Adipose tissue (tissue), 3 donors: ENCODE measurements at regions not wholly inside any gene's neighbourhood (a gene's known extent, or its start where the extent isn't known, plus 50 kb on each side); places are given as distances from the start of the nearest gene placed in this dataset.

Experiments
- H3K27ac ChIP-seq: one replicate; pipeline ENCODE4 v1.5.1; 2013; ENCODE audit warnings: low read depth, low read length
- WGBS, 3 donors: extraction: QIAGEN DNeasy Blood & Tissue Kit; methylation state at CpG; one replicate each; pipeline ENCODE4 v1.1.7; 2013; 5-methylcytosine and 5-hydroxymethylcytosine counted together
- donor health status: healthy with polysubstance abuse.
- donor health status: Bipolar disorder and iron deficiency.
- donor health status: healthy.

GRCh38 chr1:4140241-4140640 is 240.2 kb upstream of the C1orf174 start:
- 72 to 80% (median 77%) methylated on average over 13 of the region's 13 CpGs for WGBS, 3 donors
- no peak overlapping the region for H3K27ac ChIP-seq

DNA sequence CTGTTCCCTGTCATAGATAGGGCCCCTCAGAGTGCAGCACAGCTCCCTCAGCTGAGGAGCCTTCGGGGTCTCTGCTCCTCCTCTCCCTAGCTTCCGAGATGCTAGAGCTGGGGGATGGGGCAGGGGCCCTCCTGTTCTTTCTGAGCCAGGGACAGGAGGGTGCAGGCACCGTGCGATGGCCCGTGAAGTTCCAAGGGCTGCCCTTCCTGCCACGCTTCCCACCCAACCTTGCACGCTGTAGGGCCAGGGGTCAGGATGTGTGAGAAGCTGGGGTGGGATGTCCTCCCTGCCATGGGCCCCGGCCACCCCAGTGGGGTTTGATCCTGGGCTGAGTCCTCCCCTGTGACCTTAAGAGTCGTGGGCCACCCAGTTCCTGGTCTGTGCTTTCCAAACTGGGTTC is 240.7 kb upstream of the C1orf174 start:
- WGBS, 3 donors = 72 to 88% (median 86%) methylated on average over 9 of the region's 9 CpGs
- no peak overlapping the region for H3K27ac ChIP-seq

DNA sequence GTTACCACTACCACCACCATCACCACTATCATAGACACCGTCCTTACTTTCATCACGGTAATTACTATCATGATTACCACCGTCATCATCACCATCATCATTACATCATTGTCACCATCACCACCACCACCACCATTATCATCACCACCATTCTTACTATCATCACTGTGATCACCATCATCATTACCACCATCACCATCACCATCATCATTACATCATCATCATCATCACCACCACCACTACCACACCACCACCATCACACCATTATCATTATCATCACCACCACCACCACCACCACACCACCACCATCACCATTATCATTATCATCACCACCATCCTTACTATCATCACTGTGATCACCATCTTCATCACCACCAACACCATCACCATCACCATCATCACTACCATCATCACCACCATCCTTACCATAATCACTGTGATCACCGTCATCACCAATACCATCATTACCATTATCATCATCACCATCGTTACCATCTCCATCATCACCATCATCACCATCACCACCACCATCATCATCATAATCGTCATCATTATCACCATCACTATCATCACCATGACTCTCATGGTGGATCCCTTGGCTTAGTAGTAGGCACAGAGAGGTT is 244.4 kb upstream of the C1orf174 start:
- H3K27ac ChIP-seq = no peak overlapping the region
- 87 to 95% (median 93%) methylated on average over 6 of the region's 6 CpGs for WGBS, 3 donors

- H3K27ac ChIP-seq = no peak overlapping the region
- 65 to 90% (median 71%) methylated on average over 7 of the region's 7 CpGs for WGBS, 3 donors
These were observed 246.0 kb upstream of the C1orf174 start for GRCh38 chr1:4146101-4146500.

DNA sequence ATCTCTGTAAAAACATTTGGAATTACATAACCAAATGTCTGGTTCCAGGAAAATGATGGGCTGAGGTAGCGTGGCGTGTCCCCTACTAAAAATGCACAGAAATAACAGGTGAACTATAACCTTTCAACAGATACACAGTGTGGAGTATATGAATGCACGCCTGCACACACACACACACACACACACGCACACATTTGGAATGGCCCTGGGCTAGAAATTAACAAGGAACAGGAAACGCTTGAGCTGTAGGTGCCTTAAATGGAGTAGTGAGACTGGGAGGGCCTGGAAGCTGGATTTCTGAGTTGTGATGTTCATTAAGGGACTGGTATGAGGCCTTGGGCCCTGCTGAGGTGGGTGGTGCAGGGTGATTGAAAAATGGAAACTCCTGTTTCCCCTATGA is 246.5 kb upstream of the C1orf174 start:
- WGBS, 3 donors = 61 to 79% (median 78%) methylated on average over 5 of the region's 5 CpGs
- no peak overlapping the region for H3K27ac ChIP-seq

GRCh38 chr1:4147509-4147908 is 247.4 kb upstream of the C1orf174 start:
- WGBS, 3 donors = 67 to 73% (median 68%) methylated on average over 12 of the region's 12 CpGs
- H3K27ac ChIP-seq = no peak overlapping the region

GRCh38 chr1:4149281-4149680 is 249.2 kb upstream of the C1orf174 start:
- H3K27ac ChIP-seq = no peak overlapping the region
- 75 to 87% (median 81%) methylated on average over 7 of the region's 7 CpGs for WGBS, 3 donors

GRCh38 chr1:4149831-4150230 is 249.8 kb upstream of the C1orf174 start:
- WGBS, 3 donors = 55 to 79% (median 76%) methylated on average over 10 of the region's 10 CpGs
- no peak overlapping the region for H3K27ac ChIP-seq

GRCh38 chr1:4150262-4150661 is 250.2 kb upstream of the C1orf174 start:
- WGBS, 3 donors = 23 to 67% (median 46%) methylated on average over 6 to 7 of the region's 7 CpGs

DNA sequence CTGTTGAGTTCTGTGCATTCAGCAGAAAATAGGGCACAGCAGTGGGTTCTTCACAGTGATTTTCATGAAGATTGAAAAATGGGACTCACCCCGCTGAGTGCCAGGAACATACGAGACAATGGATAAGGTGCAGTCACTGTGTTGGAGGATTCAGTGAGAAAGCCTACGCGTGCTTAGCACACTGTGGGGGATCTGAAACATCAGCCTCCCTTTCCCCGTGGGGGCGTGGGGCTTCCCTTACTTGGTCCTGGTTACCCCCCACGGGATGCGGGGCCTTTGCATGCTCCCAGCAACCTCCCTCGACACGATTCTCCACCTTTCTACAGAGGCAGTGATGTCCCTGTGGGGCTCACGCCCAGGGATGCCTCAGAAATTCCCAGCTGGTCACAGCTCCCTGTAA is 252.2 kb upstream of the C1orf174 start:
- 78 to 81% (median 80%) methylated on average over 11 of the region's 11 CpGs for WGBS, 3 donors
- H3K27ac ChIP-seq = no peak overlapping the region

More at GRCh38 chr1:4150262-4150661, 250.2 kb upstream of the C1orf174 start:
- H3K27ac ChIP-seq = no peak overlapping the region

- WGBS, 3 donors = 81 to 89% (median 88%) methylated on average over 5 of the region's 5 CpGs
- no peak overlapping the region for H3K27ac ChIP-seq
These were observed 253.5 kb upstream of the C1orf174 start for GRCh38 chr1:4153571-4153970.

DNA sequence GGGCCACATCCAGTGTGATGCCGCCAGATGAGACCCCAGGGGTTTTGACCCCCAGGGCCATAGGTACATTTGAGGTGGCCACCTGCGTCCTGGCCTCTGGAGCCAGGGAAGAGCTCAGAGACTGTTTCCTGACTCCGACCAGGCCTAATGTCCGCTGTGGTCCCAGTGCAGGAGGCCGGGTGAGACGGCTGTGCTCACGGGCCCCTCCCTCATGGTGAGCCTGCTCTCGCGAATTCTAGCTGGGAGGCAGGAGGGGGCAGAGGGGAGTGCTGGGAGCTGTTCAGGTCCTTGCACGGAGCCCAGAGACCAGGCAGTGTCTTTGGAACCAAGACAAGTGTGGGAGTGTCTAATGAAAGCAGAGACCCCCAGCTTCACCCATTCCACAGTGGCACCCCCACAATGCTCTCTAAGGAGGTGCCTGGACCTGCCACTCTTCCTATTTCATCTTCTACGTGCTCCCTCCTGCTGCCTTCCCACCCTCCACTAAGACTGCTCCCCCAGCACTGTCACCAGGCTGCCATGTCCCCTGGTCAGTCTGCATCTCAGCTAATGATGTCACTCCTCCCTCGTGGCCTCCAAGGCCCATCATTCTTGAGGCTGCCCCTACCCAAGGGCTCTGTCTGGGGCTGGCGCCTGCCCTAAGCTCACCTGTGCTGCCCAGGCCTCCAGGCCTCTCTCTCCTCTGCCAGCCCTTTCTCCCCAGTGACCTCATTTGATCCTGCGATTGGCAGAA is 256.3 kb upstream of the C1orf174 start:
- WGBS, 3 donors = 60 to 68% (median 63%) methylated on average over 13 to 14 of the region's 14 CpGs
- H3K27ac ChIP-seq = no peak overlapping the region

GRCh38 chr1:4160181-4160580 is 260.1 kb upstream of the C1orf174 start:
- H3K27ac ChIP-seq = no peak overlapping the region
- WGBS, 3 donors = 79 to 88% (median 79%) methylated on average over 7 of the region's 7 CpGs

DNA sequence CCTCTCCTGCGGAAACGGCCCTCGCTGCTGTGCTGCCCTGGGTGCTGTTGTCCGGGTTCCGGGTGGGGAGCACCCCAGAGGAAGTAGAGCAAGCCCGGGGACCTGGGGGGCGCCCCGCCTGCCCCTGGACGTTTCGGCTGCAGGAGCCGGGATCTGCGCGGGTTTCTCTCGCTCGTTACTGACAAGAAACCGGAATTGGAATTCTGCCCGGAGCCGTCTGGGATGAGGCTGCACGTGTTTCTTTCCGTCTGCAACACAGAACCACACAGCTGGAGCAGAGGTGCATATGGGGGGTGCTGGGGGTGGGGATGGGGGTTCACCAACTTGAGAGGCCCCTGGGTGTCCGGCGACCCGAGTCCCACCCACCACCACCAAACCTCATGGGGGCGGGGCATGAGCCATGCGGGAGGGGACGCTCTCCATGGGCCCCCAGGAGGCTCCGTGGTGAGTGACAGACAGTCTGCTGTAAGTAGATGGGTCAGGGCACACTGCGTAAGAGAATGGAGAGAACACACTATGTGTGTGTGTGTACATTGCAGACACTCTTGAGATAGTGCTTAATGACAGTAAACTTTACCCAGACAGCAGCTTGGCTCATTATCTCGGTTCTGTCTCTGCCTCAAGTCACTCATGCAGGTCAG is 261.4 kb upstream of the C1orf174 start:
- no peak overlapping the region for H3K27ac ChIP-seq
- 56 to 65% (median 57%) methylated on average over 27 to 29 of the region's 29 CpGs for WGBS, 3 donors

- 66 to 83% (median 78%) methylated on average over 4 of the region's 4 CpGs for WGBS, 3 donors
- no peak overlapping the region for H3K27ac ChIP-seq
These were observed 264.9 kb upstream of the C1orf174 start for GRCh38 chr1:4164965-4165364.

GRCh38 chr1:4165686-4166300 is 265.7 kb upstream of the C1orf174 start:
- 57 to 68% (median 59%) methylated on average over 16 of the region's 16 CpGs for WGBS, 3 donors
- H3K27ac ChIP-seq = no peak overlapping the region

GRCh38 chr1:4166713-4167112 is 266.6 kb upstream of the C1orf174 start:
- H3K27ac ChIP-seq = no peak overlapping the region
- WGBS, 3 donors = 17 to 43% (median 30%) methylated on average over 5 of the region's 5 CpGs

DNA sequence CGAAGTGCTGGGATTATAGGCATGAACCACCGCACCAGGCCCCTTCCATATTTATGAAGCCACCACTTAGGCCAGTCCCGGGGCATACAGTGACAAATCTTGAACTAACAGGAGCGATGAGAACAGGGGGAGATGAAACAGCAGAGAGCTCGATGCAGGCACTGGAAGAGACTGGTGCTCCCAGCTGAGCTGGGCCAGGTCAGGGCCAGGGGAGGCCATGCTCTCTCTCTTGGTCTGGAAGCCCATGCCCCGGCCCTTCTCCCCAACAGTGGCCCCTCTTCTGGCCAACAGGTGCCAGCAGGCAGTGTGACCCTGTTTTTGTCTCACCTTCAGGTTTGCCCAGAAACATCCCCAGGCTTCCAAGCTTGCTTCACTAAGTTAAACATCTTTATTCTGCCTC is 269.9 kb upstream of the C1orf174 start:
- H3K27ac ChIP-seq = no peak overlapping the region
- 77 to 94% (median 77%) methylated on average over 6 of the region's 6 CpGs for WGBS, 3 donors
